Stimulated activated naive CD4-positive, alpha-beta T cell (primary cell): ENCODE measurements at regions not wholly inside any gene's neighbourhood (a gene's known extent, or its start where the extent isn't known, plus 50 kb on each side); places are given as distances from the start of the nearest gene placed in this dataset.

Source experiments
- DNase-seq, 6 experiments: peaks; one replicate each; lab custom pipeline; 2025; lab: John Stamatoyannopoulos, UW

DNA sequence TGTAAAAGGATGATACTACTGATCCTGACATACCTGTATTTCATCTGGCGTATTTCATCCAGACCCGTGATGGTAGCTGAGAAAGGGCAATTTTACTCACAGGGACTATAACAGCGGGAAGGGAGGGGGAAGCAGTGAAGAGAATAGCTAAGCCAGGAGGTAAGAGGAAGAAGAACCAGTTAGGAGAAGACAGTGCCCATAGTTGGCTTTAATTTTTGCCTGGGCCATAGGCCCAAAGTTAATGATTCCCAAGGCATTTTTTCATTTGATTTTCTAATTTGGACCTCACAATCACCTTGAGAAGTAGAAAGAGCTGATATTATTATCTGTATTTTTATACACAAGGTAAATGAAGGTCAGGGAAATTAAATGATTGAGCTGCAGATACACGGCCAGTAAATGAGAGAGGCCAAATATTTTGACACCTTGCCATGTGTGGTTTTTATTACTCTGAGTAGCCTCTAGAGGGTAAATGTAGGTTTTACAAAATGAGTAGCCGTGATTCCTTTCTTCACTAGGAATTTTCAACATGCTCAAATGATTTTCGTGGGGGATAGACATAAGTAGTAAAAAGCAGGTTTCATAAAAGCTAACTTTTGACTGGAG is 382.2 kb downstream of the FUT8 start:
- no peak for DNase-seq

DNA sequence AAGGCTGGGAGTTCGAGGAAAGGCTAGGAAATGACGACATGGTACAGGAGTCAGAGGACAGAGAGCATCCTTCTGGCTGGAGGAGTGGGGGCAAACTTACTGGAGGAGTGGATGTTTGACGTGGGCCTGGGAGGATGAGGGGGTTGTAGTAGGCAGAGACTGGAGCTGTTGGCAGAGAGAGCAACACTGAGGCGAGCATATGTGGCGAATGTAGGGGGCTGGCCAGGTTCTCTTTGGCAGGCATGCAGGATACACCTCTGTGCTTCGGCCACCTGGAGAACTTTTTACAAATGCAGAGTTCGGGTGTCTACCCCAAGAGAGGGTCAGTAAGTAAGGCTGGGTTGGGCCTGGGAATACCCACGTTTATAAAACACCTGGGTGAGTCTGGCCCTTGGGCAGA is 385.7 kb downstream of the FUT8 start:
- no peak for DNase-seq

DNA sequence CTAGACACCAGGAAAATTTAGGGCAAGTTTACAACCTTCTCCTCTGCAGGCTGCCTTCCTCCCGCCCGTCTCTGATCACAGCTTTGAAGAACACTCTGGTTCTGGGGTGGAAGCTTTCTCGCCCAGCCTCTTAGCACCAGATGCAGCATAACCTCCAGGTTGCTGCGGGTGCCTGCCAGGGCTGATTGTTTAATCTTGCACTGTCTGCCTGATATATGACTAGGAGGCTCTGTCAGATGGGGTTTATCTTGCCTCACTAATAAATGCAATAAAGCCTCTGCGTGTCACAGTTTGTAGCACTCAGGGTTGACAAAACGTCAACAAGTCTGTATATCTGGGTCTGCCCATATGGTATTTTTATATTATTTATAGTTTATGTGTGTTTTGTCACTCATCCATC is 388.2 kb downstream of the FUT8 start:
- DNase-seq, result no peak

DNA sequence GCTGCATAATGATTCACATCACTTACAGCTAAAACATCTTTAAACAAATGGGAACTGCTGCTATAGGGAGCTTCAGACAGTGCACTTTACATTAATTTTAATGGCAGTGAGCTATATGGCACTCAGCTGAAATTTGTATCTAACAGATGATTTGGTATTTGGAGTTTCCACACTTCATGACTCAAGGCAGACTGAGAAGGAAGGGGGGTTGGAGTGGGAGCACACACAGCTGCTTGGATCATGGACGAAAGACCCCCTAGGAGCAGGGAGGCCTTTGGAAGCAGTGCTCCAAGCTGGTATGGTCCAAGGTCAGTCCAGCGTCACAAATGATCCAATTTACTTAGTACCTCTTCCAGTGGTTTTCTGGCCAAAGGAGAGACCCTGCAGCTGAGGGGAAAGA is 389.7 kb downstream of the FUT8 start:
- DNase-seq, result no peak

DNA sequence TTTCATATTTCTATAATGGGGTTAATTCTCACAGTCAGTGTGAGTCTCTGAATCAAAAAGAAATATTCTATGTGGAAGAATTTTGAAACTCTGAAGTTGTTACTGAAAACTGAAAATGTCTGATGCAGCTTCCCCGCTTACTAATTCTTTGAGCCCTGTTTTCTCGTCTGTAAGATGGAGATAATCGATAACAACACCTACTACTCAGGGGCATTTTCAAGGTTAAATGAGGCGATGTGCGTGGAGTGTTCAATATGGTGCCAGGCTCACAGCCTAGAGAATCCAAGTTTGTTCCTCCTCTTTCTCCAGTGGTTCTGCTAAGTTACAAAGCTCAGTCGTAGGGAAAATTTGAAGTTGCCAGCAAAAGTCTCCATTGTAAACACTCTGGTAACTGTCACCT is 391.4 kb downstream of the FUT8 start:
- no peak for DNase-seq

DNA sequence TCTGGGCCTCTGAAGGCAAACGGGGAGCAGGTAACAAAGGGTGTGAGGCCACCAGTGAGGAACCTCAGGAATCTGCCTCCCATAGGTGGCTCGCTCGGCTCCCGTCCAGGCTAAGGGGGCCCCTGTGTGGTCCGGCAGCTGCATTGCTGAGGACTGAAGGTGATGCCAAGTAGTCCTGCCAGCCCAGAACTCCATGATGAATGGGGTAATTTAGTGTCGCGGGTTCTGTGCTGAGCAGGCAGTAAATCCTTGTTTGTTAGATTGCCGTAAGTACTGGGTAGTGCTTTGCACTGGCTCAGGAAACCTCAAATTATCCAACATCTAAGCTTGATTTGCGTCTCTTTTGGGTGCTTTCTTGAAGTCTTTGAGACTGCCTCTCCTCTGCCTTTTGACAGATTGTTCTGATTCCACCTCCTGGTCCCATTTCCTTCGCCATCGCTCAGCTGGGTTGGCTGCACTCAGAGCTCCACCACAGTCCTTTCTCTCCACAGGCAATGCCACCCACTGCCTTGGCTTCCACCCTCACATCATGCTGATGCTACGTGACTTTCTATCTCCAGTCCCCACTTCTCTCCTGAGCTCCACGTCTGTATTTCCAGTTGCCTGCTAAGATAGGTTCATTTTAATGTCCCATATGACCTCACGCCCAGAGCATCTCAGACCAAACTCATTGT is 392.0 kb downstream of the FUT8 start:
- DNase-seq, result no peak

DNA sequence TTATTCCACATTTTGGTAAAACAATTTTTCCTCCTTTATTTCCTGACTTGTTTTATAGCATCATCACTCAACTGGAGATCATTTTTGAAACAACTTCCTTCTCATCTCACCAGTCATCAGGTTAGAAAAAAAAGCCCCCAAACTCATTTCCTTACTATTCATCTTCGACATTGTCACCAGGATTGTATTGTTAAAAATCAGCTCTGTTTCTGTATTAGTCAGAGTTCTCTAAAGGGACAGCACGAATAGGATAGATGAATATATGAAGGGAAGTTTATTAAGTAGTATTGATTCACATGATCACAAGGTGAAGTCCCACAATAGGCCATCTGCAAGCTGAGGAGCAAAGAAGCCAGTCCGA is 392.6 kb downstream of the FUT8 start:
- no peak for DNase-seq

DNA sequence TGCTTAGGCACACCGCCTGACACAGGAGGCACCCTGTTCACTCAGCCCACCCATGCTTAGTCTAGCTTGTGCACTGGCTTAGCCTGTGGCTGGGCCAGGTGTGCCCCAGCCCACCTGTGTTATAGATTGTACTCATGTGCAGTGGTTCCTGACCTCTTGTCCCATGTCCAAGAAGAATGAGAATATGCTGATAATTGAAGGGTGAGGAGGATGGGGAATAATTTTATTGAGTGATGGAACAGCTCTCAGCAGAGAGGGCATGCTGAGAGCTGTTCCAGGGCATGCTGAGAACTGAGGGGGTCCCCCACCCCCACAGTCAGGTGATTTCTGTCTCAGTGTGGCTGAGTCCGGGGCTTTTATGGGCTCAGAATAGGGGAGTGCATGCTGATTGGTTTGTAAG is 395.9 kb downstream of the FUT8 start:
- DNase-seq, result no peak

DNA sequence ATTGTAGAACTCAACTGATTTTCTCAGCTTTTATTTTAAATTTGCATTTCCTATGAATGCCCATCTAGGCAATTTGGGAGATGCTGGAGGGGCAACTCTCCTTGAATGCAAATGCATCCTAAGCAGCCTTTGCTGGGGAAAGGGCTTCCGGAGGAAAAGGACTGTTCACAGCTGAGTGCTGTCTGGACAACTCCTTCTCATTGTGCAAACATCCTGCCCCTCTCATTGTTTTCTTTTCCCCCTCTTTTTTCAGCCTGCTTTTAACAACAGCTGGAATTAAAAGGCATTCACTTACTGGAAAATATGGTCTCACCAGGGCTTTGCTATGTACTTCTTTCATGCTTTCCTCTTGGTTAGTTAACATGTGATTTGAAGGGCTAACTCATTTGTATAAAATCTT is 397.8 kb downstream of the FUT8 start:
- no peak for DNase-seq

DNA sequence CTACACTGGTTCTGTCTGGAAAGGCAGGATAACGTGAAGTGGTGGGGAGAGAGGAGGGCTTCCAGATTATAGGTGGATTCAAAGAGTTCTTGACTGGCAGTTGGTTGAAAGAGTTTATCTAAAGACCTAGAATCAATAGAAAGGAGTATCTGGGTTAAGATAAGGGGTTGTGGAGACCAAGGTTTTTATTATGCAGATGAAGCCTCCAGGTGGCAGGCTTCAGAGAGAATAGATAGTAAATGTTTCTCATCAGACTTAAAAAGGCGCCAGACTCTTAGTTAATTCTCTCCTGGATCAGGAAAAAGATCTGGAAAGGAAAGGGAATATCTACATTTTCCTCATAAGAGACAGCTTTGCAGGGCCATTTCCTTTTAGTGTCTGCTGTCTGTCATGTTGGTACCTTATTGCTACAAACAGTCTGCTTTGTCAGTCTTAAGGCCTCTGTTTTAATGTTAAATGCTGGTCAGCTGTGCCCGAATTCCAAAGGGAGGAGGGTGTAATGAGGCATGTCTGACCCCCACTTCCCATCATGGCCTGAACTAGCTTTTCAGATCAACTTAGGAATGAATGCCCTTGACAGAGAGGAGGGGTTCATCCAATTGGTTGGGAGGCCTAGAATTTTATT is 401.3 kb downstream of the FUT8 start:
- peak in 1 of 6 experiments; percentile 13 for DNase-seq

DNA sequence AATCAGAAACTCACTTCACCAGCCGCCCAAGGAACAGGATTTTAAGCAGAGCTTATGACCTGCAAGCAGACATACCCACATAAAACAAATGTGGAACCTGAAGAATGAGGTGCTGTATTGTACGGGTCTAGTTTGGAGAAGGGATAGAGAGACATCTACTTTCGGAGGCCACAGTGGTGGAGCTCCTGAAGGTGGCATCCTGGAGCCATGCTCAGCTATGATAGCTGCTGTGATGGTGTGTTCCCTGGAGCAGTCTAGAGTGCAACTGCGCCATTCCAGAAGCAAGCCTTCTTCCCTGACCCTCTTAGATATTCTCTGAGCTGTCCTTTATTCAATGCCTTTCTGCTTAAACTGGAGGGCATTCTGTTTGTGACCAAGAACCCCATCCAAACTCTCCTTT is 402.6 kb downstream of the FUT8 start:
- DNase-seq, result no peak

DNA sequence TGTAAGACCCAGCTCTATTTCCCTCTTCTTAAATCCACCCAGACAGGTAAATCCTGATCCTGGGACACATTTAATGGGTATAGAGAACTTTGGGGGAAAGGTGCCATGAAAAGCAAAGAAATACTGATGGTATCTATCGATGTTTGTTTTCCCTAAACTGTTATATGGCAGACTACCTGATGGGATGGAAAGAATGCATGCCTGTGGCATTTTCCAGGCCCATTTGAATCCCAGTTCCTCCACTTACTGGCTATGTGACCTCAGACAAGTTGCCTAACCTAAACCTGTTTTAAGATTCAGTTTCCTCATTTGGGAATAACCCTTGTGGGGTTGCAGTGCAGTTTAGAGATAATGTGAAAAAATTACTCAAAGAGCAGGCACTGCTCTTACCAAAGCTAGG is 404.5 kb downstream of the FUT8 start:
- no peak for DNase-seq

DNA sequence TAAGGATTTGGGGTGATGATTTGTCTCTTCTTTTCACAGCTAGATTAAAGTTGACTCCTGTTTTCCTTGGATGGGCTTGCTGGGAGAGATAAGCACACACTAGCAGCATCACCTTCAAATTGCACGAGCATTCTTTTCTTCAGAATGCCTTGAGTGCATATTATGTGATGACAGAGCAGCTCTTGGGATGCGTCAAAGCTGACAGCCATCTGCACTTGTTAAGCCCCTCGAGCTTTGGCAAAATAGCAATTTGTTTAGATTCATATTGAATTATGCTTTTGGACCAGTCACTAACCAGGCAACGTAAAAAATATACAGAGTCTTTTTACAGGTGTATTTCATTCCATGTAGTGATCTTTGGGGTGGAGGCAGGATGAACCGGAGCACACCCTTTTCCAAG is 407.0 kb downstream of the FUT8 start:
- peak in 2 of 6 experiments; percentile 6 to 15 for DNase-seq

DNA sequence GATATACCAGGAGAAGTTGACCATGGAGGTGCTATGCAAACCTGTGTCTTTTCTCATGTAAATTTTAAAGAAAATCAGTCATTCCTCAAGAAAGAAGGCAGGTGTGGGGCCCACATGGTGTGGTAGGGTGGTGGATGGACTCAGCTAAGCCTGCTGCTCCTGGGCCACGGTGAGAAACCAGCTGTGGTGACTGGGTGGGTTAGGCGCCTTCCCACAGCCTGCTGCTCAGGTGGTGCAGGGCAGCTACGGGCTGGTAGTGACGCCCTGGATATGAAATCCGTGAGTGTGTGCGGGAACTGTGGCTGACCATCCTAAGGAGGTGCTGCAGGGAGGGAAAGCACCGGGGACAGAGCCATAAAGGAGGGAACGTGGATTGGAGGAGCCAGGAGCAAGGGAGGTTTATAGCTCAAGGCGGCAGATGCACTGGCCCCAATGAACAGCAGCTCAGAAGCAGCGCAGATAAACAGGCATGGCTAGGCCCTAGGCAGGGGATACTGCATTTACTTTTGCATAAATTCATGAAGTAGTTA is 408.8 kb downstream of the FUT8 start:
- DNase-seq, result no peak

DNA sequence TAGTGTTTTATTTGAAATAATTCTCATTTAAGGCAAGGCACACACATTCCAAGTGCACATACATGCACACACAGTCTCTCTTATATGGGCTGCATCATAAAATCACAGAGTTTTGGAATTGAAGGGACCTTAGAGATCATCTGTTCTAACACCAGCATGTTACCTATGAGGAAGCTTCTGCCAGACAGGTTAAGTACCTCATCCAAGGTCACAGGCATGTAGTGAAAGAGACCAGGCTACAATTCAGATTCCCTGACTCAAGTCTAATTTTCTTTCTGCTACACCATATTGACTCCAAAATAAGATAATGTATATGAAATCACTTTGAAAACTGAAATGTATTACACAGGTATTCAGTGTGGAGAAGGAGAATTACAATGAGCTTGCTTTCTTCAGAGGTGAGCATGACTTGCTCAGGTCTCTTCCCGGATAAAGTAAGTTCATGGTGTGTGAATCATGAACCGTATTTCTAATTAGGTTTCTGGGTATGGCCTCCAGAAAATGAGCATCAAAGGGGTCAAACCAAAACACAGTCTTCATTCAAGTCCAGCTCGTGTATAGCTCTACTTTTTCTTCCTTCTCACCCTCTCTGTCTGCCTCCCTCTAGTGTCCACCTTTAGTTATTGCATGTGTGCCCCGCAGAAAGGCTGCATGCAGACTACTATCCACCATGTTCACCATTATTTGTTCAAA is 411.9 kb downstream of the FUT8 start:
- DNase-seq, result peak; percentile 5 to 76 (median 35)

DNA sequence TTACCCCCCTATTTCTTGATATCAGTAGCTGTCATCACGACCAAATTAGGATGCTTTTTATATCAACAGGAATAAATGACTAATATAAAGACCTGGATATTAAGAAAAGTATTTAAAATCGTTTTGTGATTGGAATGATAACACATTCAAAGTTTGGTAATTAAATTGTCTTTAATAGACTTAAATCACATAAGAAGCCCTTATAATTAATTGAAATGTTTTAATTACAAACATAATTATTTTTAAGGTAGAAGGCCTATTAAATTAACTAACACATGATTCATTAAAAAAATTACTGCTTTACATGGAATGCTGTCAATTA is 412.4 kb downstream of the FUT8 start:
- no peak for DNase-seq

DNA sequence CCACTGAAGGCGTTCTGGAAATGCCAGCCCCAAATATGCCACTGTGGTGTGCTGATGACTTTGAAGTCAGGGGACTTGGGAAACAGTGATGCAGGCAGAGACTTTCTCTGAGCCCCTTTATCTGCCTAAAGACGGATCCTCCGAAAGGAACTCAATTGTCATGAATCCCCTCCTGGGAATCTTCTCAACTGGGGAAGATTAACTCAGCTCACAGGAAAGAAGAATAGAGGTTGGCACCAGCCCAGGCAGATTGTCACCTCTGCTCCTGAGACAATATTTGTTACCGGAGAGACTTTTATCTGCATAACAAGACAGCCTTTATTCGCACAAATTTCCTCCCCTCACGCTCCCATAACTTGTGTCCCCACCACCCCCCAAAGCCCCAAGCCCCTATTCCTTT is 414.4 kb downstream of the FUT8 start:
- DNase-seq, result no peak

DNA sequence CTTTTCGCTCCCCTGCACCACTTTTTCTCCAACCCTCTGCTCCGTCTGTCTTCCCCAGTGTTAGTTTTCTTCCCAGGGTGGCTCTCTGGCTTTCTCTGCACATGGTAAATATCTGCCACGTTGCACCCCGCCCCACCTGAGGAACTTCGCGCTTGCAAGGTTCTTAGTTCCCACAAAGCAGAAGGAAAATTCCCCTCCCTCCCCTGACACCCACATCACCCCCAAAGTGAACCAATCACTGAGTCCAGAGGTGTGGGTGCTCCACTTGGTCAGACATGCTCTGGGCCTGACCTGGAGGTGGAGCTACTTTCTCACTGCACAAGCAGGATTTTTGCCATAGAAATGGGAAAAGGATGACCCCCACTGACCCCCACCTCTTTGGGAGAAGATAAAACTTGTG is 415.0 kb downstream of the FUT8 start:
- DNase-seq, result no peak

DNA sequence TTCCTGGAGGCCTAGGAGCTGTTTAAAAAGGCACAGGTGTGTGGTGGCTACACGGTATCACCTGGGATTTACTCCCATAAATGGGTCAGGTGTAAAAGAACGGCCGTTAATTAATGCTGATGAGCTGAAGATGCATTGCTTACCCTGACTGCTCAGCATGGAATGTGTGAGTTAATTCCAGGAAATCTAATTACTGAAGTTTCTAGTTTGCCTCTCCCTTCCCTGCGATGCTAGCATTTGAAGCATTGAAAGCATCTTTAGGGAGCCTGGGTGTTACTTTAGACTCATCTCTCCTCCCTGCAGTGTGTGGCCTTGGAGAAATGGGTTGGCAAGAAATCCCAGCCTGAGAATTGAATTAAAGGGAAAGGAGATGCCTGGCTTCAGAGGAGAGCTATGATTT is 415.9 kb downstream of the FUT8 start:
- DNase-seq, result no peak

DNA sequence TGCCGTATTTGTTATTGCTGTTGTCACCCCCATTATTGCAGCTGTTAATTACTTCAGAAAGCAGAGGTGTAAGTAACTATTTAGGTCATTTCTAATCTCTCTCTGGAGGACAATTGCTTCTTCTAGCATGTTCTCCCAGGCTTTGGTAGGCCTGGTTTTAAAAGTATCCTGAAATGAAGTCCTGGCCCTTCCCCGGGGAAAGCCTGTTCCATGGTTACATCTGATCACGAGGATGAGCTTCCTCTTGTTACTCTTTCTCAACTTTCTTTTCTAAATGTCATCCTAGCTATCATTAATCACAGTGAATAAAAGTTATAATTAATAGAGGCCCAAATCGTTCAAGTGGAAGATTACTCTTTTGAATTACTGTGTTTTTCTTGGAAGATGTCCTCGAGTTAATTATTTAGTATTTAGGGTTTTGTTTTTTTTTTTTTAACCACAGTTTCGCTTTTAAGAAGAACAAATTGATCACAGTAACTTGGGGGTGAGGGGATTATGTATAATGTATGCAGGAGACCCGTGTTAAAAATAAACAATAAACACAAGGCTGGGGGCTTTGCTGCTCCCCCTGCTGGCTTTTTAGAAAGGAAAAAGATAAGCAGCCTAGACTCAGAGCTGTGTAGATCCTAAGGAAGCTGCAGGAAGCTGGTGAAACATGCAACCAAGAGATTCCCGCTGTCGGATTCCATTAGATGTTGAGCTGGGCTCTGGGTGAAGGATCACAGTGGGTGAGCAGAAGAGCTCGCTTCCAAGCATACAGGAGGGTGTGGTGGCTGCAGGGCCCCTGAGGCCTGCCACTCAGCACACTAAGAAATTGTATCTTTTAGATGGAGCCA is 420.1 kb downstream of the FUT8 start:
- no peak for DNase-seq

DNA sequence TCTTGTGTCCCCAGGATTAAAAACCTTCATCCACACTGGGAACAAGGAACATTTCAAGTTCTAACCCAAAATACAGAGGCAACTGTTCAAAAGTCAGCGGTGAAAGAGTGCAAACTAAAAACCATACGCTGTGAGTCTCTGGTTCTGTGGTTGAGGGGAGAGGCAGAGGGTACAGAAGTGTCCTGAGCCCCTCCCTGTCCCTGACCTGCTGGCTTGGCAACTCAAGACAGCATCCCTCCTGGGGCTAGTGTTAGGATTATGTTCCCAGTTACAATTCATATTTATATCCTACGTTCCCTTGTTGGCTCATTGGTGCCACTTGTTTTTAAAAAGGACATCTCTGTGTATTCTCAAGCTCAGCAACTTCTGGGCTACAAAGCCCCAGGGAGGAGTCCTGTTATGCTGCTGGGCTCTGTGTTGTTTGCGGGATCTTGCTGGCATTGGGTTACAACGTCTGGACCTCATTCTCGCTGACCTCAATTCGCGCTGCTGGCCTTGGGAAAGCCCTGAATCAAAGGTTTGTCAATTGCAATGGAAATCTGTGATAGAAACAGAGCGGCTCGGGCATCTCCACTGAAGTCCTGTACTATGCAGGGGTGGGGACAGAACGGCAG is 420.8 kb downstream of the FUT8 start:
- DNase-seq, result no peak

DNA sequence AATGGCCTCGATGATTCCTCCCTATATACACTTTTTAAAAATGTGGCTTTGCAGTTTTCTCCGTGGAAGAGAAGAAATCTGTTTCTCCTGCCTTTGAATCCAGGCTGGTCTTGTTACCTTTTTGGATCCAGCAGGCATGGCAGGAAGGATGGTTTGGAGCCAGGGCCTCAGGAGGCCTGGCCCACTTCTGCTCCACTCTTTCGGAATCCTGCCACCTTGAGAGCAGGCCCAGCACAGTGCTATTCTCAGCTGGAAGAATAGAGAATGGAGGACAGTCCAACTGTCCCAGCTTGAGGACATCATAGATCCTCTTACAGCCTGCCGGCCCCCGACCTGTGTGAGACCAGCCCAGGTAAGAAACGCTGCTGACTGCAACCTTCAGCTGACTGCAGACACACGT is 421.5 kb downstream of the FUT8 start:
- no peak for DNase-seq
